Activated naive CD4-positive, alpha-beta T cell (primary cell): ENCODE measurements at regions not wholly inside any gene's neighbourhood (a gene's known extent, or its start where the extent isn't known, plus 50 kb on each side); places are given as distances from the start of the nearest gene placed in this dataset.
"Not testable (repeated sequence)": the region's sequence is repeated elsewhere in the genome, so short reads cannot be mapped to it uniquely, and the experiment has no call there.

Experiments
- DNase-seq, 4 experiments: peaks; one replicate each; lab custom pipeline; 2025; lab: John Stamatoyannopoulos, UW

GRCh38 chr14:106248321-106249192 lies 722.2 kb downstream of the TMEM121 start:
- DNase-seq, result no peak

DNA sequence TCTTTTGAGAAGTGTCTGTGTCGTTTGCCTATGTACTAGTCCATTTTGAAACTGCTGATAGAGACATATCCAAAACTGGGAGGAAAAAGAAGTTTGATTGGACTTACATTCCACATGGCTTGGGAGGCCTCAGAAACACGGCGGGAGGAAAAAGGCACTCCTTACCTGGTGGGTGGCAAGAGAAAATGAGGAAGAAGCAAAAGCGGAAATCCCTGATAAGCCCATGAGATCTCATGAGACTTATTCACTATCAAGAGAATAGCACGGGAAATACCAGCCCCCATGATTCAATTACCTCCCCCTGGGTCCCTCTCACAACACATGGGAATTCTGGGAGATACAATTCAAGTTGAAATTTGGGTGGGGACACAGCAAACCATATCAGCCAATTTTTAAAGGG lies 727.6 kb downstream of the TMEM121 start:
- not testable (repeated sequence) for DNase-seq

DNA sequence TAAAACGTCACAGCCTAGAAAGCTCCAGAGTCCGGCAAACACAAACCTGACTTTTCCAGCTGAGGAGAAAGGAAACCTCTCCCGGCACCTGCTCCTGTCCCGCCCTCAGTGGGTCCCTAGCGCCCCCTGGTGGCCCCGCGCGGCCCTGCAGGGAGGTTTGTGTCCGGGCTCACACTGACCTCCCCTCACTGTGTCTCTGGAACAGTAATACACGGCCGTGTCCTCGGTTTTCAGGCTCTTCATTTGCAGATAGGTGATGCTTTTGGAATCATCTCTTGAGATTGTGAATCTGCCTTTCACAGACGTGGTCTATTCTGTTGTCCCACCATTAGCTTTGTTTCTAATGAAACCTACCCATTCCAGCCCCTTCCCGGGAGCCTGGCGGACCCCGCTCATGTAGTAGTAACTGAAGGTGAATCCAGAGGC lies 731.2 kb downstream of the TMEM121 start:
- peak; percentile 47 to 84 (median 76) for DNase-seq

DNA sequence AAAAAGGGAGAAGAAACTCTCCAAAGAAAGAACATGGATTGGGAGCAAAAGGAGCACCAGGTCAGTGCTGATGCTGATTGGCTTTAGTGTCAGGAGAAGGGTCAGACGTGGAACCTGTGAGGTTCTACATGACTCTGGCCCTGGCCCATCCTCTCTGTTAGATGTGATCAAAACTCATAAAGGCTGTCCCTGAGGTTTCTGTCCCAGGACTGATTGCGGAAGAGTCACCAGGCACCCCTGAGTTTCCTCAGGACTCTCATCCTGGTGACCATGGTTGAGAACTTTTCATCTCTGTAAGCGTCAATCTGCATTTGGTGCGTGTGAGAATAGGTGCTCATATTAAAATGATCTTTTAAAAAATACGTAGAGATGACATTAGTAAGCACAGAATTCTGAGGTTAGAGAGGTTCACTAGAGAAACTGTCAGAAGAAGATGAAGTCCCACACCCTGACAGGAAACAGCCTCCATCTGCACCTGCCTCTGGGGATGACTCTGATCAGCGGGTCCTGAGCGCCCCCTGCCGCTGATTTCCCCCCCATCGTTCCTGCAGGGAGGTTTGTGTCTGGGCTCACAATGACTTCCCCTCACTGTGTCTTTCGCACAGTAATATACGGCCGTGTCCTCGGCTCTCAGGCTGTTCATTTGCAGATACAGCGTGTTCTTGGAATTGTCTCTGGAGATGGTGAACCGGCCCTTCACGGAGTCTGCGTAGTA lies 741.8 kb downstream of the TMEM121 start:
- DNase-seq, result peak; percentile 32 to 86 (median 76)

DNA sequence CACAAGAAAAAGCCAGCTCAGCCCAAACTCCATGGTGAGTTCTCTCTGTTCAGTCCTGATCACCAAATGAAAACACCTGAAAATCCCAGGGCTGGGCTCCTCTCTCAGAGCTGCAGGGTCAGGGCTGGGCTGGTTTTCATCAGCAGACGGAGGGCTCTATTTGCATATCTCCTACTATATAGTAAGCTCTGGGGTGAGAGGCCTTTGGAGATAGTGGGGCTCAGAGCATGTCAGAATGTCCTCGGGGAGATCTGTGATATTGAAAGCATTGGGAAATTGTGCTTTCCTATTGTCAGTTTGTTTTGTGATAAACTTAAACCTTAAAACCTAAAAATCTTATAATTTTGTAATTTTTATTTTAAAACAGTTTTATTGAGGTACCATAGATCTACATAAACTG lies 742.6 kb downstream of the TMEM121 start:
- DNase-seq, result no peak

DNA sequence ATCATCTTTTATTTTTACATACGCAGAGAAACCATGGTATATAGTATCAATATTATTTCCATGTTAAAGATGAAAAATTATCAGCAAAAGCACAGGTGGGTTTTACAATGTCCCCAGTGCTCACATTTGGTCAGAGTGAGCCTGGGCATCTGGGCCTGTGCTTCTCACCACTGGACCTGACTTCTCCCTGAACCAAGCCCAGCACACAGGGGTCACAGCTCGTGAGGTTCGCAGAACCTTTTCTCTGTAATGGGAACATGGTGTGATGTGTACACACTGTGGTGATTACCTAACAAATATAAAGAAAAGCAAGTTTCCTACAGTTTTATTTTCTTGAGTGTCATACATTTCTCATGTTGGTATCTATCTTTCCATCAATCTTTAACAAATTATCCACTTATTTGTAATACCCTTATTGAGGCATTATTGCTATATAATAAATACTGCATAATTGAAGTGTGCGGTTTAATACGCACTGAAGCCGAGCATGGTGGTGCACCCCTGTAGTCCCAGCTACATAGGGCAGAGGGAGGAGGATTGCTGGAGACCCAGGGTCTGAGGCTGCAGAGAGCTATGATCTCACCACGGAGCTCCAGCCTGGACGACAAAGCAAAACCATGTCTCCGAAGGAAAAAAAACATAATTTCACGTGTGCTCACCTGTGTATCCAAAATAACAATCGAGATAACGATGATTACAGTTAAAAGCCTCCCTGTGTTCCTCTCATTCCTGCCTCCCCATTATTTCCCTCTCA lies 743.2 kb downstream of the TMEM121 start:
- no peak for DNase-seq

DNA sequence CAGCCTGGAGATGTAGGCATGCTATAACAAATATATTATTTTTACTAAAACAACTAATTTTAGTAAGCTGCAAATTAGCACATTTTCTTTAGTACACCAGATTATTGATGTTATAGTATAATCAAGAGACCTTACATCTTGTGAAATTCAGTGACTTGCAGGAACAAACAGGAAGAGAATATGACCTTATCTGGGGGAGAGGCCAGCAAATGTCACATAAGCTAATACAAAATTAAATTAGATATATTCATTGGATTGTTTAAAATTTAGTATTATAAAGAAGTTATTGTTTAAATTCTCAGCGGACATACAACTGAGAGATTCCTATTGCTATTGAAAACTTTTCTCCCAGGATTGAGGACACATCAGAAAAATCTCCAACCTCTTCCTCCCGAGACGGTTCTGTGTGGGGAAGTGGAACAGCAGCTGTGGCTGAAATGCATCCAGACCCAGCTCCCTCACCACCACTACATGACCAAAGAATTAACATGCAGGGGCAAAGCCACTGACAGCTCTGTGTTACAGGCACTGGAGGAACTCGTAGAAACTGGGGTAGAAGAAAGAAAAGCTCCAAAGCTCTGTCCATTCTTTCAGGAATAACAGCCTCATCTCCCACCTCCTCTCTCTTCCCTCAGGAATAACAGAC lies 744.2 kb downstream of the TMEM121 start:
- not testable (repeated sequence) for DNase-seq

GRCh38 chr14:106276326-106277267 lies 750.2 kb downstream of the TMEM121 start:
- DNase-seq, result peak in 1 of 4 experiments; percentile 16

- DNase-seq, result peak in 1 of 4 experiments; percentile 20
These were observed 751.1 kb downstream of the TMEM121 start for GRCh38 chr14:106277503-106277902.

DNA sequence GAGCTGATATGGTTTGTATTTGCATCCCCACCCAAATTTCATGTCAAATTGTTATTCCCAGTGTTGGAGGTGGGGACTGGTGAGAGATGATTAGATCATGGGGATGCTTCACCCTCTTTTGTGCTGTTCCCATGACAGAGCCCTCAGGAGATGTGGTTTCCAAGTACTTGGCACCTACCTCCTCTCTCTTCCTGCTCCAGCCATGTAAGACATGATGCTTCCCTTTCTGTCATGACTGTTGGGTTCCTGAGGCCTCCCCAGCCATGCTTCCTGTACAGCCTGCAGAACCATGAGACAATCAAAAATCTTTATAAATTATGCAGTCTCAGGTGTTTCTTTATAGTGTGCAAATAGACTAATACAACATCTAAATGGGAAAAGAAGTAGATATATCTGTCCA lies 754.5 kb downstream of the TMEM121 start:
- DNase-seq, result no peak

DNA sequence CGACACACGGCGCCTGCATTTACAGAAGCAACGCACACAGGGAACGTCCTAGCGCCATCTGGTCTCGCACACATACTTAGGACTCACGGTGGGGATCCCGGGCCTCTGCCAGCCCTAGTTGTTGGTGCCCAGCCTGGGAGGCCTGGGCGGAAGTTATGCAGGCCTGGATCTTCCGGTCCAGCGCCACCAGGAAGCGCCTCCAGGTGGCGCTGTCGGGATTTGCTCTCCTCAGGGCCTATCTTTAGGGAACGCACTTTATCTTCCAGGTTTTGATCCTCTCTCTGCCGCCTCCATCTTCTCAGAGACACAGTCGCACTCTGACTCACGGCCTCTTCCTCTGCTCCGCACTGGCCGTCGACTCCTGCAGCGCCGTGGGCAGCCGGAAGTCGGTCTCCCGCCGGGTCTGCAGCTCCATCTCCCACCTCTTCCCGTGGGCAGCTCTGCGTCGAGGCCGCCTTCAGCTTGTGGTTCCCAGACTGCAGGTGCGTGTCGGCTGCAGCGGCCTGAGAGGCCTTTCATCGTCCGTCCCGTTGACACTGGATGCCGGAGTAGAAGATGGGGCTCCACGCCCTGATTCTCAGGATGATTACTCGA lies 760.4 kb downstream of the TMEM121 start:
- DNase-seq, result peak in 1 of 4 experiments; percentile 3

DNA sequence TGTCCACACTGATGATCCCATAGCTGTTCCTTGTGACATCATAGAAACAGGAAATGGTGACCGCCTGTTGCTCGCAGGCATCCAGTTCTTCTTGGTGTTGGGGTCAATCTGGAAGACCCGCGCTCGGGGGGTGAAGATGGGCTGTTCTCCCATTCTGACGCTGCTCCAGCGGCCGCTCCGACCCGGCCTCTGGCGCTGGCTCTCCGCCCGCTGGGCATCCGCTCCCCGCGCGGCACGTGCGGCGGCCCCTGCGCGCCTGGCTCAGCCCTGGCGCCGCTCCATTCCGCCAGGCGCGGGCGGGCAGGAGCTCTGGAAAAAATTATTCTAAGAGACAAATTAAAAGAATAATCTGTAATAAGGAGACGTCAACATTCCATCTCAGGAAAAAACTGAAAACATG lies 761.1 kb downstream of the TMEM121 start:
- DNase-seq, result no peak

- no peak for DNase-seq
These were observed 765.2 kb downstream of the TMEM121 start for GRCh38 chr14:106291626-106292025.

GRCh38 chr14:106294324-106294723 lies 767.9 kb downstream of the TMEM121 start:
- no peak for DNase-seq

DNA sequence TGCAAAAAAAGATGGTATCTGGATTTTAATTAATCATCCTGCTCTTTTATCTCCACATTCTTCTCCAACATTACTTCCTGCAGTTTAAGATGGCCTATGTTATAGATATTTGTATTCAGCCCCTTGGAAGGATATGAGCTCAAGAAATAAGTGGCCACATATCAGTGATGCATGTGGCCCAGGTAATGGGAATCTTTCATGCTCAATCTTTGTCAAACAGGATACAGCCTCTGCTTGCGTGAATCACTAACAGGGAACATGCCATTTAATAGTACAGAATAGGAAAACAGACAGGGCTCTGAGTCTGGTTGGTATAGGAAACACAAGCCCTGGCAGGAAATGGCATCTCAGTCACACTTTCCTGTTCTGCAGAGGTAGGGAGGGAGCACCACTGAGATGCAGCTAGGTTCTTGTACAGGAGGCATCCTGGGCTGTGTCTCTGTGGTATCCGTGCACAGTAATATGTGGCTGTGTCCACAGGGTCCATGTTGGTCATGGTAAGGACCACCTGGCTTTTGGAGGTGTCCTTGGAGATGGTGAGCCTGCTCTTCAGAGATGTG lies 774.6 kb downstream of the TMEM121 start:
- not testable (repeated sequence) for DNase-seq

- DNase-seq, result not testable (repeated sequence)
These were observed 775.2 kb downstream of the TMEM121 start for GRCh38 chr14:106301609-106302008.

GRCh38 chr14:106302661-106303060 lies 776.3 kb downstream of the TMEM121 start:
- DNase-seq, result no peak

DNA sequence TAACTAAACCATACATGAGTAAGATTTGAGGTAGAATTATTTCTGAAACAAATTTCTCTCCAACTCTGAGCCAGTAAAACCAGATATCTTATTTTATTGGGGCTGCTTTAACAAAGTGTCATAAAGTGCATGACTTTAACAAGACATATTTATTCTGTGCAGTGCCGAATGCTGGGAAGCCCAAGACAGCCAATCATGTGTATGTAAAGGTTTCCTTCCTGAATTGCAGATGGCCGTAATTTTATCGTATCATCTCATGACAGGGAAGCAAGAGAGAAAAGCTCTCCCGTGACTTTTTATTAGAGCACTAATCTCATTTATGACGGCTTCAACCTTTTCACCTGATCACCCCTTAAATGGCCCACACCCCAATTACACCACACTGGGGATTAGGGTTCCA lies 777.9 kb downstream of the TMEM121 start:
- no peak for DNase-seq

DNA sequence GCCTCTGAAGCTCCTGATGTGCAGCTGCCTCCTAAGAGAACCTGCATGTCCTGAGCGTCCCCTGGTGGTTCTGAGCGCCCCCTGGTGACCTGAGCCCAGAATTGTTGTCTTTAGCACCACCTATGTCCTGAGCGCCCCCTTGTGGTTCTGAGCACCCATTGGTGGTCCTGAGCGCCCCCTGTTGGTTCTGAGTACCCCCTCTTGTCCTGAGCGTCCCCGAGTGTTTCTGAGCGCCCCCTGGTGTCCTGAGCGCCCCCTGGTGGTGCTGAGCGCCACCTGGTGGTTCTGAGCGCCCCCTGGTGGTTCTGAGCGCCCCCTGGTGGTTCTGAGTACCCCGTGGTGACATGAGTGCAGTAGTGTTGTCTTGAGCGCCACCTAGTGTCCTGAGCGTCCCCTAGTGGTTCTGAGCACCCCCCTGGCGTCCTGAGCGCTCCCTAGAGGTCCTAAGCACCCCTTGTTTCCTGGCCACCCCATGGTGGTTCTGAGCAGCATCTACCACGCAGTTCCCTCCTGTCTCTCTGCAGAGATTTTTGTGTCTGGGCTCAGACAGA lies 782.5 kb downstream of the TMEM121 start:
- DNase-seq, result peak; percentile 29 to 82 (median 47)

- no peak for DNase-seq
These were observed 783.0 kb downstream of the TMEM121 start for GRCh38 chr14:106309423-106309822.
